ENCODE measurements at regions not wholly inside any gene's neighbourhood (a gene's known extent, or its start where the extent isn't known, plus 50 kb on each side); places are given as distances from the start of the nearest gene placed in this dataset.
A peak's percentile ranks its signal among the peaks of the same experiment; 100 is the strongest.

DNA sequence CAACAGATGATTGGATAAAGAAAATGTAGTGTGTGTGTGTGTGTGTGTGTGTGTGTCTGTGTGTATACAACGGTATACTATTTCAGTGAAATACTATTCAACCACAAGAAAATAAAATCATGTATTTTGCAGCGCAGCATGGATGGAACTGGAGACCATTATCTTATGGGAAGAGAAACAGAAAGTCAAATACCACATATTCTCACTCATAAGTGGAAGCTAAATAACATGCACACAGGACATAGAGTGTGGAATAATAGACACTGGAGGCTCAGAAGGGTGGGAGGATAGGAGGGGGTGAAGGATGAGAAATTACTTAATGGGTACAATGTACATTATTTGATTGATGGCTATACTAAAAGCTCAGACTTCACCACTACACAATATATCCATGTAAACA is 609.1 kb upstream of the SLC39A10 start:
- DNase-seq (ENCODE audit: low spot score), result no peak

DNA sequence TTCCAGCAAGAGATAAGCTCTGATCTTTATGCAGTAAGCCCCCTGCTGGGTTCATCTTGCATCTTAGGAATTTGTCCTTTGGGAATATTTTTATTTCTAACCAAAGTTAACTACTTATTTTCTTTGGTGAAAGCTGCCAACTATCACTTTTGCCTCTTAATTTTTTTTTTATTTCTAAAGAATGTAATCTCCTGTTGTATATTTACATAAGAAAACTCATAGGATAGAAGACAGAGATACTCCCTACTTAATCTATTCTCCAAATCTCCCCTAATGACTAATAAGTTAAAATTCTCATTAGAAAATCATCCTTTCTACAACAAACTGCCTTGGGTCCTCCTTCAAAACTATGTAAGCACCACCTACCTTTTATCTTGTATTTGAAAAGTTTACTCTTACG is 612.2 kb upstream of the SLC39A10 start:
- DNase-seq (ENCODE audit: low spot score), result no peak

DNA sequence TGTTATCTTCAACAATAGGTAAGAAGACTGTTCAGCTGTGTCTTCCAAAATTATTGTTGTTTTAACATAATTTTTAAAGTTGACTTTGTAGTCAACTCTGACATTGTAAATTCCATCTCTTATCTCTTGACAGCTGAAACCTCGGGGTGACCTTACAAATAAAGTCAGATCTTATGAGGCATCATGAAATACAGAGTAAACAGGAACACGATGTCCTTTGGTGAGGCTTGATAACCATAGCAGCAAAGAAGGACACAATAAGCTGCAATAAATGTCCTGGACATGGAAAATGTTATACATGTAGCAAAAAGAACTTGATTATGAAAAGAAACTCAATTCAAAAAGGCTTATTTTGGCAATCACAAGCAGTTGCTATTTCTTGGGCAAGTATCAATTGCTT is 618.9 kb upstream of the SLC39A10 start:
- no peak for DNase-seq (ENCODE audit: low spot score)

DNA sequence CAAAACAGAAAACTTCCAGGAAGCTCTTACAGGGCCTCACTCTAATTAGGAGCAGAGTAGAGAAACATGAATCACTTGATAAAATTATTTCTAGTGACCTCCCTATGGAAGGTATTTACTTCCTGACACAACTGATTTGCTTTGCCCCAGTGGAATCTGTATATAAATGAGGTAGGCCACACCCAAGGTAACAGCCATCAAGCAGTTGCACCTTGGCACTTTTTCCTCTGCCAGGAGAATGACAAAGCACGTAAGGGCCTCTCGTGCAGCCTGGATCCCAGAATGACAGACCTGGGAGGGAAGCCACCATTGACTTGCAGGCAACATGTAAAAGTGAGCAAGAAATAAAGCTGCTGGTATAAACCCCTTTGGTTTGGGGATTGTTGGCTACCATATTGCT is 620.0 kb upstream of the SLC39A10 start:
- DNase-seq (ENCODE audit: low spot score), result no peak

DNA sequence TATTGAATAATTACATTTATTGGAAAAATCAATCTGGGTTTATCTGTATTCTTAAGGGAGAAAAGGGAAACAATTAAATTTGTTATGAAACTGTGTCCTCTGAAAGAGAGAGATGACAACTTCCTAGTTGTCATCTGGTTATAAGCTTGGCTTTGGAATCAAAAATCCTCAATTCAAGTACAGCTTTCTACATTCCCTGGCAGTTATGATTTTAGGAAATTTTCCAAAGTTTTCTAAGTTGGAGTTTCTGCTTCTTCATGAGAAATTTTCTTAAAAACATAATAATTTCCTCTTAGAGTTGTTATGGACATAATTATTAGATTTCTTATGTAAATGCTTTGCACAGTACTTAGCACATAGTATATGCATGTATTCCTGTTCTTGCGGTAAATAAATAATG is 625.6 kb upstream of the SLC39A10 start:
- no peak for DNase-seq (ENCODE audit: low spot score)

DNA sequence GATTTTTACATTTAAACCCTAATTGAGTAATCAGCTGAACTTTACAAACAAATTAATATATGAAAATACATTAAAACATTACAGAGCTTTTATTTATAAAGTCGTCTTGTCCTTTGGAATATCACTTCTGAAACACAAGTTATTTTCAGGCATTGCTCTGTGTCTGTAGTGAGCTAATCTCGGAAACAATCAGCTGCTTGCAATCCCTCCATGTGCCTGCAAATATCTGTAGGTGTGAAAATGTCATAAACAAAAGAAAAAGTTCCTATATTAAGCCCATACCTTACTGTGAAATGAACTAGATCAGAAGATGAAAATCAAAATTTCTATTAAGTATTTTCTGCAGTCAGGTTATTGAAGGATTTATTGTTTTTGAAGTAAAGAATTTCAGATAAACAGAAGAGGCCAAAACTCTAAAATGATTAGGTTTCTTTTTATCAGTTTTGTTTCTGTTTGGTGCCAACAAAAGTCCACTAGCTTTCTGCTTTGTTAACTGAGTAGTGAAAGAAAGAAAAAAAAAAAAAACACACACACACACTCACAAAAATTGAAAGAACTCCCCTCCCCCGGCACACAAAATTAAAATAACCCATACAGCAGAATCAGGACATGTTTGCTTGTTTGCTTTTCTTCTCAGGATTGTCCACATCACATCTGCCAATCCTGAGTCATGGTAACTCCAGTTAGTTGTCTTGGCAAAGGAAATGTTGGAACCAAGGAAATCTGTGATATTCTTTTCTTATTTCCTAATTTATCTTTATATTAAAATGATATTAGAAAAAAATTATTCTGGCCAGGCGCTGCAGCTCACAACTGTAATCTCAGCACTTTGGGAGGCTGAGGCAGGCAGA is 627.0 kb upstream of the SLC39A10 start:
- DNase-seq (ENCODE audit: low spot score), result no peak

DNA sequence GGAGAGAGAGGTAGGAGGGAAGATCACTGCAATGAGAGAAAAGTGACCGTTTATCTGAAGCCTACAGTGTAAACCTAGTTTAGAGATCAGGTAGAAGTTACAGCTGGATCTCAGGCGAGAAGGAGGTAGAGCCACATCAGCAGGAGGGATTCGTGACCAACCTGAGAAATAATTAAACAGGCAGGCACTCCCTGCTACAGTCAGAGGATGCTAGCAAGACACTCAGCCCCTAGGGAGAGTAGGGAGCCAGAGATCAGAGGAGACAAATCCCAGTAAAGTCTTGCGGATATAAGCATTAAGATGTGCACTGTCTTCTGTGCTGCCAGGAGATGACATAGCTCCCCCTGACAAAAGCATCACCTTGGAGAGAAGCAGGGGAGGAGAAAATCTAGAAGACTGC is 629.1 kb upstream of the SLC39A10 start:
- DNase-seq (ENCODE audit: low spot score), result no peak

DNA sequence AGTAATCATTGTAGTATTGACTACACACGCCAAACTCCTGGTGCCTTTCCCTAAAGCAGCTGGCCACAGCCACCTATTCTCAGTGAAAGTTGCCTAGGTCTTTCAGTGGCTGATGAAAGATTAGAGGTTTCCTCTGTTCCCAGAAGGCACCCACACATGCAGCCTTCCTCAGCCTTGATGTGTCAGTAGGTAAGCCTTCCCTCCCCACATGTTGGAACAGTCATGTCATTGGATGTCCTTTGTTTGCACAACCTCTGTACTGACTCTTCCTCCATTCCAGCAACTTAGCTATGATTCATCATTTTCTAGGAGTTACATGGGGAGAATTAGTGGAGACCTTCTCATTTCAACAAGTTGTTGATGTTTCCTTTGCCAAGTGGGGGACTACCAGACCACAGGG is 630.8 kb upstream of the SLC39A10 start:
- DNase-seq (ENCODE audit: low spot score), result no peak

DNA sequence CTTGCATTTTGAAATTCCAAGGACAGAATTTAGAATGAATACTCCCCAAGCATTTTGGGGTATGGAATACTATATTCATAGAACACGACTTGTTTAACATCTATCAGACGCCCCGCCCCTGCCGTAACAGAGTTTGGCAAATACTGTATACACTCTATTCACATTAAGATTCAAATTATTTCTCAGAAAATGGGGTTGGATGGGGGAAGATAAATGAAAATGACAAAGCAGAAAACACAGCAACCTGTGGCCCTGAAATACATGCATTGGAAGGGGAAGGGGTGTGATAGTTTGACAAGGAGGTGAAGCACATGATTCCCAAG is 634.6 kb upstream of the SLC39A10 start:
- DNase-seq (ENCODE audit: low spot score), result no peak

DNA sequence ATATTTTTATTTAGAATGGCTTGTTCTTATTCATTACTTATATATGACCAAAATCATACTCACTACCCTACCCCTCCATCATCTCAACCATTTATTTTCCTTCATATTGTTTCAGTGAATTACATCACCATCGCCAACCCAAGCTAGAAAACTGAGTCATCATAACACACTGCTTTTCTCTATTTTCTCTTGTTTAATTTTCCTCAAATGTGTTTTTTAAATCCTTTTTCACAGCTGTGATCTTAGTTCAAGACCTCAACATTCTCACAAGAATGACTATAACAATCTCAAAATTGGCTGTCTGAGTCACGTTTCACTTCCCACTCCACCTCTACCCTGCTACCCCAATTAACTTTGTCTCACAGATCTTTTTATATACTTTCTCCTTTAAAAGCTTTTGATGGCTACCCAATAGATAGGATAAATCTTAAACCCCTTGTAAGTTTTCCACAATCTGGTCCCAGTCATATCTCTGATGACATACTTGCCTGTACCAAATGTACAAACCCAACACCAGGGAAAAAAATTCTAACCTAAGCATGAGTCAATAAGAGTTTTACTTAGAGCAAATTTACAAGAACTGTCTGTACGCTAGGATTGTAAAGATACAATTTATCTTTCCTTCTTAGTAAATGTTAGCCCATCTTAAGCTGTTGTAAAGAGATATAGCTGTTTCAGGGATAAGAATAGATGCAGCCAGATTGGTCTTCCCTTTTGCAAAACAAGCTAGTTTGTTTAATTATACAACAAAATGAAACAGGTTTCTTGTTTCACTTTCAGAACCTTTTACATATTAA is 635.1 kb upstream of the SLC39A10 start:
- no peak for DNase-seq (ENCODE audit: low spot score)

DNA sequence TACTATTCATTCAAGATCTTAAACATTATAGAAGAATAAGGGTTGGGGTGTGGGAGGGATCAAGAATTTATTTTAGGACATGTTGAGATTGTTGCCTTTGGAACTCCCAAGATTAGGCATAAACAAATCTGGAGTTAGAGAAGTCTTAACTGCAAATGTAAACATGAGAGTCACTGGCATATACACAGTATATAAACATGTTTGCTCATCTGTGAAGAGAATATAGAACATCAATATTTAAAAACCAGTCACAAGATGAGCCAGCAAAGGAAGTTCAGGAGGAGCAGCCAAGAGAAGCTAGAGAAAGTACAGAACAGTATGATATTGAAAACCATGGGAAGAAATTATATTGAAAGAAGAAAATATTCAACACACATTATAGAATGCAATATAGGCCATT is 638.6 kb upstream of the SLC39A10 start:
- DNase-seq (ENCODE audit: low spot score), result no peak

DNA sequence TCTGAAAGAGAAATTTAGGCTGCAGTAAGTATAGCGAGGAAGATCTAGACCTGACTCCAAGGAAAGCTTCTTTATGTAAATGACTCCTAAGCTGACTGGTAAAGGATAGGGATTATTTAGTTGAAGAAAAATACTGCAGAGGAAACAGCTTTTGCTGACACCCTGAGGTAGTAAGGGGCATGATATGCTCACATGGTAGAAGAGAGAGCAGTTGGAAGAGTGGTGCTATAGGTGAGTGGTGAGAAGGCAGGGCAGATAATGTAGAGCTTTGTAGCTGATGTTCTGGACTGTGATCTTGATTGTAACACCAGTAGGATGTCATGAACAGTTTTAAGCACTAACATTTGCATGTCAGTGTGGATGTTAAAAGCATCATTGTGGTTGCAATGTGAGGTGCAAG is 639.1 kb upstream of the SLC39A10 start:
- DNase-seq (ENCODE audit: low spot score), result no peak

DNA sequence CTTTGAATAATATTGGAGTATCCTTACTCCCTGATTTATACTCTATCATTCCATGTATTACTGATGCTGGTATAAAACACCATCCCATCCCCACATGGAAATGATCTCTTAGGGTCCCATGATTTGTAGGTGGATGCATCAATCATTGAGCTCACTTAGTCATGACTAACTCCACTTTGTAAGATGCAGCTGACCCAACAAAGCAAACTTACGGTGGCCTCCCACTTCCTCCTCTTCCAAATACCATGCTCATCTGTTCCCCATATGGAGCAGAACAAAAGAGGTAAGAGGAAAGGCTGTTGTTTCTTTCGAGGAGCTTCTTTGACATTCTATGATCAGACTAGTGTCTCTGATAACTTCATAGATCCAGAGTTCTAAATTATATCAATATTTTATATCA is 640.2 kb upstream of the SLC39A10 start:
- no peak for DNase-seq (ENCODE audit: low spot score)

DNA sequence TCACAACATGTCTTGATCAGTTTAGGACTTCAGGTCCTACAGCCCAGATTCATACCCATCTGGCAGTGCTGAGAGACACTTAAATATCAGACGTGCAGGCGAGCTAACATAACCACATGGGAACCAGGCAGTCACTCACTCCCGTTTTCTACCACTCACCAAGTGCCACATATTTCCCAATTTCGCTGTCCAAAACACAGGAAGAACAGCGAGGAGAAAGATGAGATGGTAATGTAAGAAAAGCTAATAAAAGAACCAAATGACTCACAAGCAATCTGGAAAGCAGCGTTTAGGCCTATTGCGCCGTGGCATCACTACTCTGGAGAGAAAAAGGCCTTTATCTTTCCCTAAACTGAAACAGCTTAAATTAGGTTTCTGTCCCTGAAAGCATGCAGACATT is 647.8 kb upstream of the SLC39A10 start:
- no peak for DNase-seq (ENCODE audit: low spot score)

DNA sequence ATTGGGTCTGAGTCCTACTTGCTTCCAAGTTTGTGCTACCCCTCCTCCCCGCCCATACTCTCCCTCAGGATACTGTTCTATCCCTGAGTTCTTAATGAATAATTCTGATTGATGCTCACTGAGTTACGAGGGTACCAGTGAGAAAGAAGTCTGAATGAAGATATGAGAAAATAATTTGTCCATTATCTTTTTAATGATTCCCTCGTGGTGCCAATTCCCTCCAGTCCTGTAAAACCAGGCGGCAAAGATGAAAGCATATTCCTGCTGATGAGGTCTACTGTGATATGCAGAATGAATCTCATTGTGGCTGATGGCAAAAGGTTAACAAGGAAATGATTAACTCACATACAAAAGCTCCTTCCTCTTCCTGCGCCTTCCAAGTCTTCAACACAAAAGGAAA is 650.2 kb upstream of the SLC39A10 start:
- peak; percentile 49 for DNase-seq (ENCODE audit: low spot score)

DNA sequence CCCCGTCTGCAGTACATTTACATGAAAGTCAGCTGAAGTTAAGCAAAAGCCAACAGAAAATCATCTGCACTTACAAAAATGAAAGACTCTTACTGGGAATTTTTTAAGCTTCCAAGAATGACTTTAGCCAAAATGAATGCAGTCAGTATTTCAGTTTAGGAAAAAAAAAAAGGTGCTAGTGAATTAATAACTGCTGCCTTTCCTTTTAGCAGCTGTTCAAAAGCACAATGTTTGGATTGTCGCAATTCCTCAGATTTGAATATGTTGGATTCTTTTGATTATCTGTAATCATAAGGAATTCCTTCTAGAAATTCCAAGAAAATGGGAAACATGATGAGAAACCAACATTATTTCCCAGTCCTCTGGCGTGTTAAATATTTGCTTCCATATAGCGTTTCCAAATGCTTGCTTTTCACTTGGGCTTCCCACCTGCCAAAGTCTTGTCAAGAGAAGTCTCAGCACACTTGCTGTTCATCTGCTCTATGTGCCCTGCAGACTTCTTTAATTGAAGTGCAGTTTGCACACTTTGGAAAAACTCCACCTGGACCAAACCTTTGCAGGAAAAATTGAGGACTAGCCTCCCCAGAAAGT is 653.0 kb upstream of the SLC39A10 start:
- DNase-seq (ENCODE audit: low spot score), result no peak

DNA sequence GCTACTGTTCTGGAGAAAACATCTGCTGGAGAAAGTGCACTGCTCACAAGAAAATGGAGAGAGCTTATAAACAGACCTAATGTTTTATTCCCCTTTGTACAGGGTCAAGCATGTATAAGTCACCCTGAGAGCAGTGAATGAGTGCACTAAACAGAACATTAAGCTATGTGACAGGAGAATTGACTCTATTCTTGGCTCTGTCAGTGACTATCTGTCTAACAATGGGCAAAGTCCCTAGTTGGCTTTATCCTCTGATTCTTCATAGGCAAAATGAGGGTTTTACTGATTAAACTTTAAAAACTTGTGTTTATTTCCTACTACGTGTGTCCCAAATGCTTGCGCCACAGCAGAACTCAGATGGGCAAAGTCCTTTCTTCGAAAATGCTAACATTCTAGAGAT is 655.1 kb upstream of the SLC39A10 start:
- DNase-seq (ENCODE audit: low spot score), result no peak

DNA sequence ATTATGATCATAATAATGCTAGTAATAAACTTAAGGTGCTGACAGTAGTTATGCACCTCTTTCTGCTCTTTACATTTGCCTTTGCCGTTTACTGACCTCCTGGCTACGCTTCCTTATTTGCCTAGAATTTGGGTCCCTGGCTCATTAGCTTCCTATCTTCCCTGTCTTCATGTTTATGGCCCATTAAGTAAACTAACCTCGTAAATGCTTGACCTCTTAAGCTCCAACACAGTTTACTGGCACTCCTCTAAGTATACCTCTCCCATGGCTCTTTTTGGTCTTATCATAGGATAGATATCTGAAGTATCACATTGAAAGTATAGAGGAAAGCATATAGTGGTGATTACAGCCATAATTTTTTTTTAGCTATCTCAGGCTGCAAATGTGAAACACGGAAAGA is 657.3 kb upstream of the SLC39A10 start:
- DNase-seq (ENCODE audit: low spot score), result no peak

DNA sequence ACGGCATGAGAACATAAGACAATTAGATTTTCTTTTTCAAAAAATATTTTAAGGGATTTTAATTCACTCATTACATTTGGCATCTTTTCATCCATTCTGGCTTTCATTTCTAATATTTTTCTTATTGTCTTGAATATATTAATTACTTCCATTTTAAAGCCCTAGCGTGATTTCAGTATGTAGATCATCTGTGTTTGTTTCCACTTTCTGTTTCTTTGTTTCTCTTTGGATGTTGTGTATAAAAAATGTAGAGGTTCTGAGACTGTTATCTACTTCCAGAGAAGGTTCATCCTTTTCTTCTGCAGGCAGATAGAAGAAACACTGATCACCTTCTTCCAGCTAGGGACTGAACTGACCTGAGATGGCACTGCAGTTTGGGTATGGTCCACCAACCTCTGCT is 664.4 kb upstream of the SLC39A10 start:
- DNase-seq (ENCODE audit: low spot score), result no peak

DNA sequence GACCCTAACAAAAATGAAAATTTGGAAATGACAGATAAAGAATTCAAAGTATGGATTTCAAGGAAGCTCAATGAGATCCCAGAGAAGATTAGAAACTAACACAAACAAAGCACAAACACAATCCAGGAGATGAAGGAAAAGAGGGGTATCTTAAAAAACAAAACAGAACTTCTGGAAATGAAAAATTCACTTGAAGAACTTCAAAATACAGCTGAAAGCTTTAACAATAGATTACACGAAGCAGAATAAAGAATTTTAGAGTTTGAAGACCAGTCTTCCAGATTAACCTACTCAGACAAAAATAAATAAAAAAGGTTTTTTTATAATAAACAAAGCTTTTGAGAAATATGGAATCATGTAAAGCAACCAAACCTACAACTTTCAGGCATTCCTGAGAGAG is 671.8 kb upstream of the SLC39A10 start:
- DNase-seq (ENCODE audit: low spot score), result no peak

DNA sequence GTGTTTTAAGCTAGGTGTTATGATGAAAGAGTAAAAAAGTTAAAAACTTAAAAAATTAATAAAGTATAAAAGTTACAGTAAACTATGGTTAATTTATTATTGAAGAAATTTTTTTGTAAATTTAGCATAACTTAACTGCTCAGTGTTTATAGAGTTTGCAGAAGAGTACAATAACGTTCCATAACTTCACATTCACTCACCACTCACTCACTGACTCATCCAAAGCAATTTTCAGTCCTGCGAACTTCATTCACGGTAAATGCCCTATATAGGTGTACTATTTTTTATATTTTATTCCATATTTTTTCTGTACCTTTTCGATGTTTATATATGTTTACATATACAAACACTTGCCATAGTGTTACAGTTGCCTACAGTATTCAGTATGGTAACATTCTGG is 694.8 kb upstream of the SLC39A10 start:
- DNase-seq (ENCODE audit: low spot score), result no peak

DNA sequence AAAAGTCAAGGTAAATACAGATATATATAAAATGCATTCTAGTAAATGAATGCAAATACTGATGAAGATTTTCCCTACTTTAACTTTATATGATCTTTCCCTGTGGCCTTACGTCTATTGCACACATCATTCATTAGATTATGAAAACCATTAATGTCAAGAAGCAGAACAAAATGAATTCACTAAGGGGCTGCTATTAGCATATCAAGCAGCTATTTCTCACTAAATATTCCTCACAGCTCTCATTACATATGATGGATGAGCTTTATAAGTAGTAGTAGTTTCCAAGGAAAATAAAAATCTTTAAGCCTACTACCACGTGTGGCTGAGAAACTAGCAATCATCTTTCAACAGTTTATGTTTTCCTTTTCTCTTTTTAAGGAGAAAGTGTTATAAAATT is 702.8 kb upstream of the SLC39A10 start:
- no peak for DNase-seq (ENCODE audit: low spot score)

DNA sequence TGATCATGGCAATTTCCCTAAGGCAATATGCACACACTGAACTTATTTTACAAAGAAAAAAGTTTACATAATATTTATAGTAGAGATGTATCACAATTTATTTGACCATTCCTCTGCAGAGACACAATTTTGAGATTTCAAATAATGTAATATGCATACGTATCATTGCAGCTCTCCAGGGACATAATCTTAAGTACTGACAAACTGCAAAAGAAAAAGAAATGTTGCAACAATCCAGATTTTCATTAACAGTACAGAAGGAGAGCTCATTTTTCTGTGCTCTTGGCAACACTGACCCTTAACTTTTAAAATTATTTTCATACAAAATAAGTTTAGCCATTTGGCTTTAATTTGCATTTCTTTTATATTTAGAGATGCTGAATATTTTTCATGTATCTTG is 710.2 kb upstream of the SLC39A10 start:
- DNase-seq (ENCODE audit: low spot score), result no peak

Data from SW480 (cell line).